ENCODE measurements at regions not wholly inside any gene's neighbourhood (a gene's known extent, or its start where the extent isn't known, plus 50 kb on each side); places are given as distances from the start of the nearest gene placed in this dataset.

DNA sequence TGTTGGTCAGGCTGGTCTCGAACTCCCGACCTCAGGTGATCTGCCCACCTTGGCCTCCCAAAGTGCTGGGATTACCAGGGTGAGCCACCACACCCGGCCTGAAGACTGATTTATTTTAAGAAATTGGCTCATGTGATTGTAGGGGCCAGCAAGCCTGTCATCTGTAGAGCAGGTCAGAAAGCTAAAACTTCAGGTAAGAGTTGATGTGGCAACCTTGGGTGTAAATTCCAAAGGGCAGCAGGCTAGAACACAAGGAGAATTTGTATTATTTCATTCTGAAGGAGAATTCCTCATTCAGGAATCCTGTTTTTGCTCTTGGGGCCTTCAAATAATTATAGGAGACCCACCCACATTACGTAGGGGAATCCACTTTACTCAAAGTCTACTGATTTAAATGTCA, 728.7 kb downstream of the LTN1 start:
- Mint-ChIP-seq H3K4me1 (no peaks in the 10 kb centered on the region), H3K9me3 (no peaks in the 10 kb centered on the region), H3K36me3 (ENCODE audit: low read depth) (no peaks in the 10 kb centered on the region), H3K27me3 (ENCODE audit: low read depth, poor library complexity) (no peaks in the 10 kb centered on the region), H3K4me3 (no peak overlapping the region), H3K27ac (no peak overlapping the region)
- TF ChIP-seq, protein P1, sequence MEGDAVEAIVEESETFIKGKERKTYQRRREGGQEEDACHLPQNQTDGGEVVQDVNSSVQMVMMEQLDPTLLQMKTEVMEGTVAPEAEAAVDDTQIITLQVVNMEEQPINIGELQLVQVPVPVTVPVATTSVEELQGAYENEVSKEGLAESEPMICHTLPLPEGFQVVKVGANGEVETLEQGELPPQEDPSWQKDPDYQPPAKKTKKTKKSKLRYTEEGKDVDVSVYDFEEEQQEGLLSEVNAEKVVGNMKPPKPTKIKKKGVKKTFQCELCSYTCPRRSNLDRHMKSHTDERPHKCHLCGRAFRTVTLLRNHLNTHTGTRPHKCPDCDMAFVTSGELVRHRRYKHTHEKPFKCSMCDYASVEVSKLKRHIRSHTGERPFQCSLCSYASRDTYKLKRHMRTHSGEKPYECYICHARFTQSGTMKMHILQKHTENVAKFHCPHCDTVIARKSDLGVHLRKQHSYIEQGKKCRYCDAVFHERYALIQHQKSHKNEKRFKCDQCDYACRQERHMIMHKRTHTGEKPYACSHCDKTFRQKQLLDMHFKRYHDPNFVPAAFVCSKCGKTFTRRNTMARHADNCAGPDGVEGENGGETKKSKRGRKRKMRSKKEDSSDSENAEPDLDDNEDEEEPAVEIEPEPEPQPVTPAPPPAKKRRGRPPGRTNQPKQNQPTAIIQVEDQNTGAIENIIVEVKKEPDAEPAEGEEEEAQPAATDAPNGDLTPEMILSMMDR (IDR thresholded peaks at IDR 0.05), result no peak
- DNase-seq, result no peak

- no peaks in the 10 kb centered on the region for H3K36me3 Mint-ChIP-seq (ENCODE audit: low read depth)
- H3K4me1 Mint-ChIP-seq, result no peaks in the 10 kb centered on the region
- no peak overlapping the region for H3K4me3 Mint-ChIP-seq
- no peaks in the 10 kb centered on the region for H3K9me3 Mint-ChIP-seq
- TF ChIP-seq, protein P1 (IDR thresholded peaks at IDR 0.05), result no peak
- DNase-seq, result no peak
- no peak overlapping the region for H3K27ac Mint-ChIP-seq
- no peaks in the 10 kb centered on the region for H3K27me3 Mint-ChIP-seq (ENCODE audit: low read depth, poor library complexity)
Measured at GRCh38 chr21:28261298-28261697, 731.4 kb downstream of the LTN1 start.

GRCh38 chr21:28257276-28257675, 735.4 kb downstream of the LTN1 start:
- H3K27ac Mint-ChIP-seq, result no peak overlapping the region
- TF ChIP-seq, protein P1 (IDR thresholded peaks at IDR 0.05), result no peak
- H3K9me3 Mint-ChIP-seq, result no peaks in the 10 kb centered on the region
- H3K4me1 Mint-ChIP-seq, result no peaks in the 10 kb centered on the region
- no peak for DNase-seq
- H3K4me3 Mint-ChIP-seq, result no peak overlapping the region
- no peaks in the 10 kb centered on the region for H3K36me3 Mint-ChIP-seq (ENCODE audit: low read depth)
- no peaks in the 10 kb centered on the region for H3K27me3 Mint-ChIP-seq (ENCODE audit: low read depth, poor library complexity)

GRCh38 chr21:28256837-28257236, 735.8 kb downstream of the LTN1 start:
- no peak overlapping the region for H3K4me3 Mint-ChIP-seq
- H3K9me3 Mint-ChIP-seq, result no peaks in the 10 kb centered on the region
- no peaks in the 10 kb centered on the region for H3K36me3 Mint-ChIP-seq (ENCODE audit: low read depth)
- TF ChIP-seq, protein P1 (IDR thresholded peaks at IDR 0.05), result no peak
- H3K27ac Mint-ChIP-seq, result no peak overlapping the region
- H3K4me1 Mint-ChIP-seq, result no peaks in the 10 kb centered on the region
- DNase-seq, result no peak
- no peaks in the 10 kb centered on the region for H3K27me3 Mint-ChIP-seq (ENCODE audit: low read depth, poor library complexity)

DNA sequence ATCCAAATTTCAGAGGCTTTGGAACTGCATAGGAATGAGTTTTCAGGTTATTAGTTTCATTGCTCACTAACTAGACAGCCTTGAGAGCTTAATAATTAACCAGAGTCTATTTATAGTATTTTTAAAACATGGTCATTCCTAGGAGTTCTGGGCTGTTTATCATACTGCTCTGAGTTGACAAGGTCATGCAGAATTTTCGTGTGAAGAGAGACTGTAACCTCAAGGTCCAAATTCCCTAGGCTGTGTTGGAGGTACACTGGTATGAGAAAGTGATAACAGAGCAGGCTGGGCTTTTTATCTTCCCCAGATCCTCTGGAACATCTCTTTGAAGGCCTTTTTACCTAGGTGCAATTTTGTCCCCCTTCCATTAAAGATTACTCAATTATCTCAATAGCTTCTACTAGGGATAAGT, 736.3 kb downstream of the LTN1 start:
- no peaks in the 10 kb centered on the region for H3K36me3 Mint-ChIP-seq (ENCODE audit: low read depth)
- TF ChIP-seq, protein P1 (IDR thresholded peaks at IDR 0.05), result no peak
- H3K27ac Mint-ChIP-seq, result no peak overlapping the region
- H3K27me3 Mint-ChIP-seq (ENCODE audit: low read depth, poor library complexity), result no peaks in the 10 kb centered on the region
- H3K9me3 Mint-ChIP-seq, result no peaks in the 10 kb centered on the region
- DNase-seq, result no peak
- no peak overlapping the region for H3K4me3 Mint-ChIP-seq
- no peaks in the 10 kb centered on the region for H3K4me1 Mint-ChIP-seq

- Mint-ChIP-seq H3K9me3 (no peaks in the 10 kb centered on the region), H3K27ac (no peak overlapping the region), H3K36me3 (ENCODE audit: low read depth) (no peaks in the 10 kb centered on the region), H3K4me1 (no peaks in the 10 kb centered on the region), H3K27me3 (ENCODE audit: low read depth, poor library complexity) (no peaks in the 10 kb centered on the region), H3K4me3 (no peak overlapping the region)
- TF ChIP-seq, protein P1 (IDR thresholded peaks at IDR 0.05), result no peak
- no peak for DNase-seq
Measured at GRCh38 chr21:28253961-28254360, 738.7 kb downstream of the LTN1 start.

Data from nephron progenitor cell (in vitro differentiated cells).